HCT116 (cell line): ENCODE measurements at regions not wholly inside any gene's neighbourhood (a gene's known extent, or its start where the extent isn't known, plus 50 kb on each side); places are given as distances from the start of the nearest gene placed in this dataset.

Source experiments
- ATAC-seq: fragments of 200-7000 bp; cut with Tn5 transposase; 2 replicates; pipeline ENCODE4 v1.9.1; 2020; ENCODE audit warnings: mild to moderate bottlenecking, moderate library complexity
- BruUV-seq: library from RNA; stranded (reverse); fragments of 400-500 nt; replicated peaks from 2 replicates; lab custom pipeline; 2021; lab: Mats Ljungman, UMichigan
- CTCF ChIA-PET: fragments of 300-600 bp; sonication (Branson Sonifier 250); formaldehyde crosslinking; loops from one replicate; lab custom pipeline; 2021; ENCODE audit warnings: antibody characterized with exemption; lab: Charles Lee
- POLR2A ChIA-PET: fragments of 300-600, 350-600 bp; sonication (Branson Sonifier 250); formaldehyde crosslinking; loops from one replicate; lab custom pipeline; 2021; ENCODE audit warnings: antibody characterized with exemption; lab: Charles Lee
- RAD21 ChIA-PET, 2 experiments: fragments of 300-600 bp; sonication (Branson Sonifier 250); formaldehyde crosslinking; loops; one replicate each; lab custom pipeline; 2023; ENCODE audit warnings: low total read pairs in 2 of 2; ENCODE audit not compliant: uncharacterized antibody in 2 of 2, unreplicated experiment in 2 of 2, low non-redundant PET in 1 of 2; lab: Charles Lee
- DNase-seq: peaks from one replicate; pipeline ENCODE4 v3.0.0-alpha.2; 2010; ENCODE audit warnings: low read depth, low spot score
- H2AFZ ChIP-seq: fragments of 200-600 bp; shearing (Covaris generic), sonication (generic); 2 replicates; pipeline ENCODE4 v1.6.1; 2017; ENCODE audit warnings: low read depth, mixed run types, mixed read lengths, antibody characterized with exemption, low read length; ENCODE audit not compliant: poor library complexity, severe bottlenecking
- H3K27ac ChIP-seq: 2 replicates; pipeline ENCODE4 v1.5.1; 2012; ENCODE audit warnings: low read depth, low read length
- H3K27me3 ChIP-seq: fragments of 200-600 bp; sonication (generic); 2 replicates; pipeline ENCODE4 v1.6.1; 2016; ENCODE audit warnings: mixed run types, low read length, mixed read lengths; ENCODE audit not compliant: insufficient read depth
- H3K36me3 ChIP-seq, 2 experiments: fragments of 200-500 bp in 1 of 2; fragments of 200-600 bp in 1 of 2; sonication (Bioruptor generic) in 1 of 2; sonication (generic) in 1 of 2; 2 replicates each; pipeline versions ENCODE4 v1.5.1 to v1.6.1; 2014 to 2016; ENCODE audit warnings: low read length in 2 of 2, inconsistent platforms in 1 of 2, mixed read lengths in 1 of 2, mixed run types in 1 of 2; ENCODE audit not compliant: insufficient read depth in 2 of 2, control insufficient read depth in 1 of 2
- H3K4me1 ChIP-seq, 2 experiments: fragments of 200-600 bp in 1 of 2; sonication (generic) in 1 of 2; 2 replicates each; pipeline versions ENCODE4 v1.5.1 to v1.6.1; 2012 to 2017; ENCODE audit warnings: low read length in 2 of 2, inconsistent platforms in 1 of 2, mild to moderate bottlenecking in 1 of 2, mixed read lengths in 1 of 2, mixed run types in 1 of 2, moderate library complexity in 1 of 2; ENCODE audit not compliant: insufficient read depth in 2 of 2, control insufficient read depth in 1 of 2
- H3K4me2 ChIP-seq: fragments of 200-600 bp; sonication (generic); 2 replicates; pipeline ENCODE4 v1.6.1; 2017; ENCODE audit warnings: mixed run types, low read length, mixed read lengths
- H3K4me3 ChIP-seq, 2 experiments: fragments of 200-600 bp in 1 of 2; sonication (generic) in 1 of 2; replicated peaks in 1 of 2; 2 replicates each; pipeline ENCODE4 v1.5.1; 2011 to 2016; ENCODE audit warnings: low read length in 2 of 2, control low read depth in 1 of 2, low read depth in 1 of 2, mild to moderate bottlenecking in 1 of 2, mixed read lengths in 1 of 2, mixed run types in 1 of 2
- H3K79me2 ChIP-seq: fragments of 200-600 bp; sonication (generic); 2 replicates; pipeline ENCODE4 v1.6.1; 2017; ENCODE audit warnings: mild to moderate bottlenecking, mixed run types, low read length, moderate library complexity, mixed read lengths; ENCODE audit not compliant: insufficient read depth
- H3K9ac ChIP-seq: fragments of 200-600 bp; sonication (generic); 2 replicates; pipeline ENCODE4 v1.6.1; 2016; ENCODE audit warnings: low read length, mixed read lengths
- H3K9me2 ChIP-seq: fragments of 200-600 bp; sonication (generic), shearing (Covaris generic); 2 replicates; pipeline ENCODE4 v1.6.1; 2017; ENCODE audit warnings: mixed run types, mild to moderate bottlenecking, moderate library complexity; ENCODE audit not compliant: insufficient read depth
- H3K9me3 ChIP-seq, 2 experiments: fragments of 200-500 bp in 1 of 2; fragments of 200-600 bp in 1 of 2; sonication (Bioruptor generic) in 1 of 2; sonication (generic) in 1 of 2; 2 replicates each; pipeline ENCODE4 v1.6.1; 2014 to 2017; ENCODE audit warnings: low read length in 2 of 2, mixed read lengths in 2 of 2, inconsistent platforms in 1 of 2, low read depth in 1 of 2, mild to moderate bottlenecking in 1 of 2, mixed run types in 1 of 2, moderate library complexity in 1 of 2; ENCODE audit not compliant: control insufficient read depth in 1 of 2, insufficient read depth in 1 of 2
- H4K20me1 ChIP-seq: fragments of 200-600 bp; sonication (generic), shearing (Covaris generic); 2 replicates; pipeline ENCODE4 v1.6.1; 2017; ENCODE audit warnings: mixed run types, mild to moderate bottlenecking, moderate library complexity; ENCODE audit not compliant: insufficient read depth
- ATF3 ChIP-seq: IDR thresholded peaks from 2 replicates; pipeline ENCODE4 v1.6.1; 2012
- CBX3 ChIP-seq: IDR thresholded peaks from 2 replicates; pipeline ENCODE4 v1.6.1; 2012; ENCODE audit warnings: low read depth
- CEBPB ChIP-seq: IDR thresholded peaks from 2 replicates; pipeline ENCODE4 v1.6.1; 2012; ENCODE audit warnings: low read depth
- EGR1 ChIP-seq: IDR thresholded peaks from 2 replicates; pipeline ENCODE4 v1.6.1; 2012; ENCODE audit warnings: low read depth
- EZH2 ChIP-seq: fragments of 200-600 bp; sonication (generic); IDR thresholded peaks from 2 replicates; pipeline ENCODE4 v1.6.1; 2017; ENCODE audit warnings: antibody characterized with exemption, mixed run types
- EZH2phosphoT487 ChIP-seq: fragments of 200-600 bp; IDR thresholded peaks from 2 replicates; pipeline ENCODE4 v1.6.1; 2018; ENCODE audit warnings: antibody characterized with exemption, borderline replicate concordance
- FOSL1 ChIP-seq: IDR thresholded peaks from 2 replicates; pipeline ENCODE4 v1.6.1; 2012; ENCODE audit warnings: low read depth
- POLR2A ChIP-seq: IDR thresholded peaks from 2 replicates; pipeline ENCODE4 v1.7.0; 2011; ENCODE audit warnings: borderline replicate concordance; ENCODE audit not compliant: insufficient read depth, insufficient read length; ENCODE audit errors: extremely low read depth
- RAD21 ChIP-seq: IDR thresholded peaks from 2 replicates; pipeline ENCODE4 v1.6.1; 2012; ENCODE audit warnings: low read depth, mild to moderate bottlenecking
- SRF ChIP-seq: IDR thresholded peaks from 2 replicates; pipeline ENCODE4 v1.6.1; 2012; ENCODE audit warnings: low read depth
- TCF7L2 ChIP-seq: IDR thresholded peaks from 2 replicates; pipeline ENCODE4 v1.7.0; 2011; ENCODE audit warnings: borderline replicate concordance, inconsistent platforms; ENCODE audit not compliant: insufficient read depth, insufficient read length; ENCODE audit errors: extremely low read depth
- YY1 ChIP-seq: IDR thresholded peaks from 2 replicates; pipeline ENCODE4 v1.6.1; 2011; ENCODE audit warnings: low read length, low read depth, moderate library complexity, mild to moderate bottlenecking; ENCODE audit not compliant: insufficient replicate concordance; ENCODE audit errors: extremely low read depth
- ZFX ChIP-seq: fragments of 450-650 bp; IDR thresholded peaks from 2 replicates; pipeline ENCODE4 v1.6.1; 2017
- ZNF274 ChIP-seq: fragments of 200-500 bp; sonication (Bioruptor generic); IDR thresholded peaks from 2 replicates; pipeline ENCODE4 v1.6.1; 2014; ENCODE audit warnings: mild to moderate bottlenecking, low read depth, low read length, inconsistent platforms
- intact Hi-C: fragments of 100-400 bp; cut with micrococcal nuclease; formaldehyde crosslinking; loops from 2 replicates; pipeline ENCODE4 v1.10.0; 2022
- TF ChIP-seq, protein P1 (sequence below): IDR thresholded peaks from 2 replicates; pipeline ENCODE4 v1.6.1; 2012

GRCh38 chr5:31047007-31047406 lies 146.5 kb upstream of the CDH6 start:
- Histone ChIP-seq H3K9me3 (peaks cover 9 to 35% of the 10 kb centered on the region in 2 experiments; a peak in 2 of 4 replicates), H3K36me3 (no peaks in the 10 kb centered on the region), H4K20me1 (no peaks in the 10 kb centered on the region), H3K79me2 (no peaks in the 10 kb centered on the region), H3K9me2 (no peaks in the 10 kb centered on the region), H2AFZ (no peak overlapping the region), H3K27me3 (no peaks in the 10 kb centered on the region), H3K9ac (no peak overlapping the region), H3K27ac (no peak overlapping the region), H3K4me3 (no peak overlapping the region), H3K4me1 (no peaks in the 10 kb centered on the region), H3K4me2 (no peak overlapping the region)
- BruUV-seq, result no TSS peak
- ChIA-PET POLR2A (no interaction called here), RAD21 (no interaction called here), CTCF (no interaction called here)
- no peak for TF ChIP-seq EGR1
- intact Hi-C loops, result no loop called here
- no peak for DNase-seq
- ATAC-seq, result no peak

- BruUV-seq, result no TSS peak
- H2AFZ ChIP-seq, result no peak overlapping the region
- H3K9me2 ChIP-seq, result no peaks in the 10 kb centered on the region
- no peaks in the 10 kb centered on the region for H3K36me3 ChIP-seq
- ATAC-seq (no peak), DNase-seq (no peak)
- peaks cover 0 to 14% of the 10 kb centered on the region in 2 experiments; a peak in 2 of 4 replicates for H3K9me3 ChIP-seq
- TF ChIP-seq CBX3 (no peak), TCF7L2 (no peak)
- H4K20me1 ChIP-seq, result no peaks in the 10 kb centered on the region
- RAD21 ChIA-PET, result no interaction called here
- intact Hi-C loops, result no loop called here
- no peak overlapping the region for H3K9ac ChIP-seq
- H3K4me2 ChIP-seq, result no peak overlapping the region
- CTCF ChIA-PET, result no interaction called here
- POLR2A ChIA-PET, result no interaction called here
- no peaks in the 10 kb centered on the region for H3K27me3 ChIP-seq
- H3K79me2 ChIP-seq, result no peaks in the 10 kb centered on the region
- no peaks in the 10 kb centered on the region for H3K4me1 ChIP-seq
- no peak overlapping the region for H3K27ac ChIP-seq
- no peak overlapping the region for H3K4me3 ChIP-seq
These were observed 157.1 kb upstream of the CDH6 start for GRCh38 chr5:31036411-31036810.

- H3K9me3 ChIP-seq, result peaks cover 0 to 15% of the 10 kb centered on the region in 2 experiments; a peak in 2 of 4 replicates
- no peak overlapping the region for H3K9ac ChIP-seq
- H3K4me2 ChIP-seq, result no peak overlapping the region
- no peaks in the 10 kb centered on the region for H3K27me3 ChIP-seq
- no peaks in the 10 kb centered on the region for H3K36me3 ChIP-seq
- ATAC-seq (no peak), DNase-seq (no peak)
- H3K4me3 ChIP-seq, result no peak overlapping the region
- H3K79me2 ChIP-seq, result no peaks in the 10 kb centered on the region
- no peak overlapping the region for H2AFZ ChIP-seq
- no peaks in the 10 kb centered on the region for H3K9me2 ChIP-seq
- intact Hi-C loops, result no loop called here
- no peak overlapping the region for H3K27ac ChIP-seq
- RAD21 ChIA-PET, result no interaction called here
- CTCF ChIA-PET, result no interaction called here
- POLR2A ChIA-PET, result no interaction called here
- H3K4me1 ChIP-seq, result no peaks in the 10 kb centered on the region
- H4K20me1 ChIP-seq, result no peaks in the 10 kb centered on the region
- no TSS peak for BruUV-seq
- TF ChIP-seq ATF3 (no peak), YY1 (no peak), EZH2 (no peak), ZNF274 (no peak), ZFX (no peak), SRF (no peak), CBX3 (no peak), CEBPB (no peak), FOSL1 (no peak), EGR1 (no peak), POLR2A (no peak), RAD21 (no peak), EZH2phosphoT487 (no peak)
- TF ChIP-seq, protein P1, sequence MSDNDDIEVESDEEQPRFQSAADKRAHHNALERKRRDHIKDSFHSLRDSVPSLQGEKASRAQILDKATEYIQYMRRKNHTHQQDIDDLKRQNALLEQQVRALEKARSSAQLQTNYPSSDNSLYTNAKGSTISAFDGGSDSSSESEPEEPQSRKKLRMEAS, result no peak
These were observed 160.2 kb upstream of the CDH6 start for GRCh38 chr5:31033295-31033694.
